HG03280 (cell line): ENCODE measurements at regions not wholly inside any gene's neighbourhood (a gene's known extent, or its start where the extent isn't known, plus 50 kb on each side); places are given as distances from the start of the nearest gene placed in this dataset.
"Not testable (repeated sequence)": the region's sequence is repeated elsewhere in the genome, so short reads cannot be mapped to it uniquely, and the experiment has no call there.

ENCODE experiments used
- ATAC-seq: cut with Tn5 transposase; IDR thresholded peaks from one replicate; pipeline ENCODE4 v1.9.1; 2021; ENCODE audit warnings: mild to moderate bottlenecking, moderate library complexity; ENCODE audit not compliant: unreplicated experiment

DNA sequence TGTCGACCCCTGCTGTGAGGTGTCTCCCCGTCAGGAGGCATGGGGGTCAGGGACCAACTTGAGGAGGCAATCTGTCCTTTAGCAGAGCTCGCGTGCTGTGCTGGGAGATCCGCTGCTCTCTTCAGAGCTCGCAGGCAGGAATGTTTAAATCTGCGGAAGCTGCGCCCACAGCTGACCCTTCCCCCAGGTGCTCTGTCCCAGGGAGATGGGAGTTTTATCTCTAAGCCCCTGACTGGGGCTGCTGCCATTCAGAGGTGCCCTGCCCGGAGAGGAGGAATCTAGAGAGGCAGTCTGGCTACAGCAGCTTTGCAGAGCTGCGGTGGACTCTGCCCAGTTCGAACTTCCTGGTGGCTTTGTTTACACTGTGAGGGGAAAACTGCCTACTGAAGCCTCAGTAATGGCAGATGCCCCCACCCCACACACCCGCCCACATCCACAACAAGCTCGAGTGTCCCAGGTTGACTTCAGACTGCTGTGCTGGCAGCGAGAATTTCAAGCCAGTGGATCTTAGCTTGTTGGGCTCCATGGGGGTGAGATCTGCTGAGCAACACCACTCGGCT lies 133.1 kb downstream of the CENPC start:
- not testable (repeated sequence) for ATAC-seq

DNA sequence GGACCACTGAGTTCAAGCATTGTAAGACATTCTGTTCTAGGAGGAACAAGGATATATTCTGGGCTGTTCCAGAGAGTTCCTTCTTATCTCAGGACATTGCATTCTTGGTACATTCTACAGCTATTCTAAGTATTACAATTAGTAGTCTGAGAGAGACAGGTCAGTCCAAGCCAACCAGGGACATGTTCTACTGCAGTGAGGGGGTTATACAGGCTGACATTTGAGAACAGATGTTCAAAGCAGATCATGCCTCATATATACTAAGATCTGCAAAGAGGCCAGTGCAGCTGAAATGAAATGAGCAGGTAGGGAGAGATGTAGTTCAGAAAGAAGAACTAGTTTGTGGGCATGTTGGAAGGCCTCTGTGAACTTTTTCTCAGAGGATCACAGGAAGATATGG lies 142.0 kb downstream of the CENPC start:
- ATAC-seq: no peak

DNA sequence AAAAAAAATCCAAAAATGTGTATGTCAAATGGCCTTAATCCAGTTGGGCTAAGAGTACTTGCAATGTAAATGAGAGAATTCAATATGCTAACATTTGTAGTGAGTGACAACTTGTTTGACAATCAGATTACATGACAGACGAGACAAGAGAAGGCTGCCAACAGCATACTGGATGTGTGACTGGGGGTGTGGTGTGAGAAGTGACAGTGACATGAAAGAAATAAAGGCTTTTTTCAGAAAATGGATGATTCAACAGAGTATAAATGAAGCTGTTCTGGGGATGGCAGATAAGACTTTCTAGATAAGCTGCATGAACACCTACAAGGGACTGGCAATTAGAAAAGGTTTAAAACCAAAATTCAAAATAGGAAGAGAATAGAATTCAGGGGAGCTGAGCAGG lies 143.4 kb downstream of the CENPC start:
- ATAC-seq: no peak

DNA sequence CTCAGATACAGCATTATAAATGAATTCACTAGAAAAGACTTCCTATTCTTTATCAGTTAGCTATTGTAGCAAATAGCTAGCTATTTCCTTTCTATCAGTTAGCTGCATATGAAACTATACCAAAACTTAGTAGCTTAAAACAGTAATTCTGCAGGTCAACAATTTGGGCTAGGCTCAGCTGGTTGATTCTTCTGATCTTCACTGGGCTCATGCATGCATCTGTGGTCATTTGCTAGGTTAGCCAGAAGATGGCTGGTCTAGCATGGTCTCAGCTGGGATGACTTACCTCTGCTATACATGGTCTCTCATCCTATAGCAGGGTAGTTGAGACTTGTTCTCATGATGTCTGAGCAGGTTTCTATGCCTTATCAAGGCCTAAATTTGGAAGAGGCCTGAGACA lies 147.4 kb downstream of the CENPC start:
- ATAC-seq: no peak

- ATAC-seq: no peak
Observed at GRCh38 chr4:67397031-67397430, 148.3 kb downstream of the CENPC start.

- ATAC-seq: no peak
Observed at GRCh38 chr4:67396008-67396407, 149.3 kb downstream of the CENPC start.

DNA sequence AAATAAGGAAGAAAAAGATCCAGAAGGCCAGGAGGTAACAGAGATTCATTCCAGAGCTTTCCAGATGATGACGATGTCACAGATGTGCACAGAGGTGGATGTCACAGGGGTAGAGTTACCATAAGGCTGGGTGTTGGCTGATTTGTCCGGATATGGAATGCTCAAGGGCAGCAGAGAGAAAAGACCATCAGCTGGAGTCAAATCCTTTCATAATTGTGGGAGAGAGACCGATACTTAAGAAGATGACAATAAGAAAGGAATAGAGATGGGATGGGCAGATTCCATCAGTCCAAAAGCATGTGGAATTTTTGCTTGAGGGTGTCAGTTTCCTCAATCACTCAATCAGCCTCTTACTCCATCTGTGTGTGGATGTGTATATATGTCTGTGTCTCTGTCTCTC lies 150.4 kb downstream of the CENPC start:
- no peak for ATAC-seq

DNA sequence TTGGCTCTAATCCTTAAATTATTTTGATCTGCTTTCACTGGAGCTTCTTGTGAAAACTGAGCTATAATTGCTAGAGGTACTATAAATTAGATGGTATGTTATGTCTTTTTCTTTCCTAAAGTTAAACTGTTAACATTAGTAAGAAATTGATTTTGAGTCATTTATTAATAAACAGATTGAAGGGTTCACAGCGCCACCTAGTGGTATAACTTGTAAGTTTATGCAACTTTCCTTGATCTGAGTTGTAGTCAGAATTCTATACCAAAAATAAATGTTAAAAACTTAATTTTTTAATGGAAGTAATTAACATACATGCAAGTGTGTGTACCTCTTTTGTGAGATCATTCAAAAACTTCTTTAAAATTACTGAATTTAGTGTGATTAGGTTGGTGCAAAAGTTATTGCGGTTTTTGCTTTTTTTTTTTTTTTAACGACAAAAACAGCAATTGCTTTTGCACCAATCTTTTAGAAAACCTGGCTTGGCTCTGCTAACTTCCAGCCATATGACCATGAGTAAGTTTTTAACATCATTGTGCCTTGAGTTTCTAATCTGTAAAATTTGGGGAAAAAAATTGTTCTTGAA lies 151.5 kb downstream of the CENPC start:
- ATAC-seq: no peak

DNA sequence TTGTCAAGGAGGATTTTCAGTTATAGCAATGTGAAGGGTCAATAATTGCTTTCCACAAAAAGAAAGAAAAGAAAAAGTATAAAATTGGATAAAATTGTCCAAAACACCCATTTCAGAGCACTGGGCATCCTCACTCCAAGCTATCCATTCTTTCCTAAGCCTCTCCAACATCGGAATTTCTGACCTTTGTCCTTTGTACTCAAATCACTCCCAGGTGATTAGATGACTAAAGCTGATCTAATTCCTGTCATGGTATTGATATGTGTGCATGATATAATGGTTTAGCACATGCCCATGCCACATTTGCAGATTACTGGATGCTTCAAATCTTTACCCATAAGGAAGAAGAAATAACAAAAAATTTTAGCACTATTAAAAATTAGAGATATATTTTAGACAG lies 152.3 kb downstream of the CENPC start:
- ATAC-seq: no peak

GRCh38 chr4:67381406-67381804 lies 163.9 kb downstream of the CENPC start:
- ATAC-seq: not testable (repeated sequence)

DNA sequence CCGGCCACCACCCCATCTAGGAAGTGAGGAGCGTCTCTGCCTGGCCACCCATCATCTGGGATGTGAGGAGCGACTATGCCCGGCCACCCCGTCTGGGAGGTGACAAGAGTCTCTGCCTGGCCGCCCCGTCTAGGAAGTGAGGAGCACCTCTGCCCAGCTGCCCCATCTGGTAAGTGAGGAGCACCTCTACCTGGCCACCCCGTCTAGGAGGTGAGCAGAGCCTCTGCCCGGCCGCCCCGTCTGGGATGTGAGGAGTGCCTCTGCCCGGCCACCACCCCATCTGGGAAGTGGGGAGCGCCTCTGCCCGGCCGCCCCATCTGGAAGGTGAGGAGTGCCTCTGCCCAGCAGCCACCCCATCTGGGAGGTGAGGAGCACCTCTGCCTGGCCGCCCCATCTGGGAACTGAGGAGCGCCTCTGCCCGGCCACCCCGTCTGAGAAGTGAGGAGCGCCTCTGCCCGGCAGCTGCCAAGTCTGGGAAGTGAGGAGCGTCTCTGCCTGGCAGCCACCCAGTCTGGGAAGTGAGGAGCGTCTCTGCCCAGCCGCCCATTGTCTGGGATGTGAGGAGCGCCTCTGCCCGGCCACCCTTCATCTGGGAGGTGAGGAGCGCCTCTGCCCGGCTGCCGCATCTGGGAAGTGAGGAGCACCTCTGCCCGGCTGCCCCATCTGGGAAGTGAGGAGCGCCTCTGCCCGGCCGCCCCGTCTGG lies 164.4 kb downstream of the CENPC start:
- not testable (repeated sequence) for ATAC-seq

DNA sequence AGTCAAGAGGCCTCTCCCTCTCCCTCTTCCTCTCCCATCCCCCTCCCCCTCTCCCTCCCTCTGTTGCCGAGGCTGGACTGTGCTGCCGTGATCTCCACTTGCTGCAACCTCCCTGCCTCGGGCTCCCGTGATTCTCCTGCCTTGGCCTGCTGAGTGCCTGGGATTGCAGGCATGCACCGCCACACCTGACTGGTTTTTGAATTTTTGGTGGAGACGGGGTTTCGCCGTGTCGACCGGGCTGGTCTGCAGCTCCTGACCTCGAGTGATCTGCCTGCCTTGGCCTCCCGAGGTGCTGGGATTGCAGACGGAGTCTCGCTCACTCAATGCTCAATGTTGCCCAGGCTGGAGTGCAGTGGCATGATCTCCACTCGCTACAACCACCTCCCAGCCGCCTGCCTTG lies 165.1 kb downstream of the CENPC start:
- no peak for ATAC-seq

GRCh38 chr4:67375291-67375690 lies 170.0 kb downstream of the CENPC start:
- no peak for ATAC-seq

DNA sequence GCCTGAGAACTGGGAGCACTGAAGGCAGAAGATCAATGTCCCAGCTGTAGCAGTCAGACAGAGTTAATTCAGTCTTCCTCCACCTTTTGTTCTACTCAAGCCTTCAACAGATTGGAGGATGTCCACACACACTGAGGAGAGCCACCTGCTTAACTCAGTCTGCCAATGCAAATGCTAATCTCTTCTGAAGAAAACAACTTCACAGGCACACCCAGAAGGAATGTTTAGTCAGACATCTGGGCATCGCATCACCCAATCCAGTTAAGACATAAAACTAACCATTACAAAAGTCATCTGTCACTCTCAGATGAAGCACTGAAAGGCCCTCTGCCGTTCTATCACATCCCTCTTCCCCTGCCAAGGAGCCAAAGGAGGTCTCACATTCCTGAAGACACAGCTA lies 173.7 kb downstream of the CENPC start:
- no peak for ATAC-seq

DNA sequence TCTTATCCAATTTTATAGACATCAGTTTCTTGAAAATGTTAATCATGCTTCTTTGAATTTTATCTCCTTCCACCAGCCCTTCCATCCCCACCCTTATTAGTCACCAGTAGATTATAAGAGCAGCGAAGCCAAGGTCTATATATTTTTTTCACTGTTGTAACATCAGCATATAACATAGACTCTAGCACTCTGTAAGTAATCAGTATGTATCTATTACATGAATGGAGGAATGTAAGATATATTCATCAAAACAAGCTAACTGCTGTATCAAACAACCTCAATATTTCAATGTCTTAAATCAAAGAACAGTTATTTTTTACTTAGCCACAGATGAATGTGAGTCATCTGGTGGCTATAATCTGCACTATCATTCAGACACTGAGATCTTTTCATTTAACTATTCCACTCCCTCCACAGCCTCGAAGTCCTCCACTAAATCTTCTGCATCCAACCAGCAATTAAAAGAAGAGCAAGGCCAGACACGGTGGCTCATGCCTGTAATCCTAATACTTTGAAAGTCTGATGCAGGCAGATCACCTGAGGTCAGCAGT lies 178.9 kb downstream of the CENPC start:
- no peak for ATAC-seq

GRCh38 chr4:67365661-67366245 lies 179.6 kb downstream of the CENPC start:
- ATAC-seq: no peak

- ATAC-seq: no peak
Observed at GRCh38 chr4:67355806-67356205, 189.5 kb downstream of the CENPC start.

- ATAC-seq: no peak
Observed at GRCh38 chr4:67346654-67347053, 198.6 kb downstream of the CENPC start.

DNA sequence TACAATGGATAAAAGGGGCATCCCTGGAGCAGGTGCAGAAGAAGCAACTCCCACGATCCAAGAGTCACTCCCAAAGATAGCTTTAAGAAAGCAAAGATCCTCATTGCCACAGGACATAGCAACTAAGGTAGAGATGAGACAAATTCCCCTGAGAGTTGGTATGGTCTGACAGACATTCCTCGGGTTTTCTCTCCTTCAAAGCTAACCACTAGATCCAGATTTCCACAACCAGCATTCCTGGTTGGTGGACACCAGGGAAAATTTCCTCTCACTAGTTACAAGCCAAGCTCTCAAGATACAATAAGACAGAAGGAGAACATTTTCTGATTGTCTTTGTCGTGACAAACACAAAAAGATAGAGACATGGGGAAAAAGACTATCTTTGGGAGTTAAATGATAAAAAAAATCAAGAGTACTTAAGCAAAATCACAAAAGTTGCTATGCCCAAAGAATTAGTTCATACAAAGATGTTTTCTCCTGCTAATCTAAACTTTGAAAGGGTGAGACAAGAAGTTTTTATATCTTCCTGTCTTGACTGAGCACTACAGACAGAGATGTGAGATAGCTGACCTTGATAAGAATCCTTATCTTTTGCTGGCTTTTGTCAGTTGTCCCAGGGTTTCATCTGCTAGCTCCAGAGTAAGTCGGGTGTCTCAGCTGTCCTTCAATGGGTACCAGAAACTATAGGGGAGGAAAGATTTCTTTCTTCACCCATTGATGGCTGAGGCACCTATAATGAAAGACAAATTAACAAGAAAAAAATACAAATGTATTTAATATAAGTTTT lies 200.5 kb downstream of the CENPC start:
- no peak for ATAC-seq

GRCh38 chr4:67343199-67343598 lies 202.1 kb downstream of the CENPC start:
- no peak for ATAC-seq

DNA sequence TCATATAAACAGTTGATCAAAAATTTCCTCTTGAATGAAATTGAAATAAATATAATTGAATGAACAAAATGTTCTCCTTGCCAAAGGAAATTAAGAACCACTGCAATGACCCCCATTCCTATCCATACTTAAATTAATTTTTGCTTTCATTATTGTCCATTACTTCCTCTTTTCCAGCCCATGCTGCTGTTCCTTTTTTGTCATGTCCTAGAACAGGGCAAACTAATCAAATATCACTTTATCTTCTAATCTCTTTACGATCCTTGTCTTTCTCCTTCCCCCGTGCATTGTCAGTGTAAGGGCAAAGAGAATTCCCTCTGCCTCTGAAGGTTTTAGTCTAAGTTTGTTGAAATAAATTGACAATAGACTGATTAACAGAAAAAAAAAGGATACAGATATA lies 203.0 kb downstream of the CENPC start:
- ATAC-seq: no peak
